Karpas-422 (cell line): ENCODE measurements at regions not wholly inside any gene's neighbourhood (a gene's known extent, or its start where the extent isn't known, plus 50 kb on each side); places are given as distances from the start of the nearest gene placed in this dataset.

Source experiments
- DNase-seq: peaks from one replicate; pipeline ENCODE4 v3.0.0-alpha.2; 2015
- H2AFZ ChIP-seq: fragments of 200-600 bp; sonication (generic); 2 replicates; pipeline ENCODE4 v1.6.1; 2014; ENCODE audit warnings: antibody characterized with exemption, low read length, mixed read lengths
- H3K27ac ChIP-seq: fragments of 200-600 bp; sonication (generic); 2 replicates; pipeline ENCODE4 v1.5.1; 2014; ENCODE audit warnings: mild to moderate bottlenecking, low read length, moderate library complexity
- H3K27me3 ChIP-seq: fragments of 200-600 bp; sonication (generic); 2 replicates; pipeline ENCODE4 v1.6.1; 2014; ENCODE audit warnings: low read length, mixed read lengths
- H3K36me3 ChIP-seq: fragments of 200-600 bp; sonication (generic); 2 replicates; pipeline ENCODE4 v1.6.1; 2014; ENCODE audit warnings: low read length, mixed read lengths; ENCODE audit not compliant: insufficient read depth
- H3K4me1 ChIP-seq: fragments of 200-600 bp; sonication (generic); 2 replicates; pipeline ENCODE4 v1.6.1; 2014; ENCODE audit warnings: mild to moderate bottlenecking, low read length, mixed read lengths
- H3K4me2 ChIP-seq: fragments of 200-600 bp; sonication (generic); 2 replicates; pipeline ENCODE4 v1.6.1; 2014; ENCODE audit warnings: low read length, low read depth, mild to moderate bottlenecking; ENCODE audit not compliant: poor library complexity, severe bottlenecking
- H3K4me3 ChIP-seq: fragments of 200-600 bp; sonication (generic); 2 replicates; pipeline ENCODE4 v1.5.1; 2014; ENCODE audit warnings: mild to moderate bottlenecking, antibody characterized with exemption, low read length, mixed read lengths
- H3K79me2 ChIP-seq: fragments of 200-600 bp; sonication (generic); 2 replicates; pipeline ENCODE4 v1.6.1; 2014; ENCODE audit warnings: mild to moderate bottlenecking, low read length, mixed read lengths
- H3K9ac ChIP-seq: fragments of 200-600 bp; sonication (generic); 2 replicates; pipeline ENCODE4 v1.6.0; 2014; ENCODE audit warnings: low read length
- H3K9me2 ChIP-seq: fragments of 200-600 bp; sonication (generic), shearing (Covaris generic); replicated peaks from 2 replicates; pipeline ENCODE4 v1.6.0; 2014; ENCODE audit warnings: mild to moderate bottlenecking, low read length, moderate library complexity; ENCODE audit not compliant: insufficient read depth
- H3K9me3 ChIP-seq: fragments of 300-700, 200-600 bp; sonication (generic); 2 replicates; pipeline ENCODE4 v1.6.1; 2014; ENCODE audit warnings: low read length, mixed read lengths
- H4K20me1 ChIP-seq: fragments of 200-600 bp; sonication (generic); 2 replicates; pipeline ENCODE4 v1.6.1; 2014; ENCODE audit warnings: mild to moderate bottlenecking, antibody characterized with exemption, low read length, low read depth; ENCODE audit not compliant: insufficient read depth

DNA sequence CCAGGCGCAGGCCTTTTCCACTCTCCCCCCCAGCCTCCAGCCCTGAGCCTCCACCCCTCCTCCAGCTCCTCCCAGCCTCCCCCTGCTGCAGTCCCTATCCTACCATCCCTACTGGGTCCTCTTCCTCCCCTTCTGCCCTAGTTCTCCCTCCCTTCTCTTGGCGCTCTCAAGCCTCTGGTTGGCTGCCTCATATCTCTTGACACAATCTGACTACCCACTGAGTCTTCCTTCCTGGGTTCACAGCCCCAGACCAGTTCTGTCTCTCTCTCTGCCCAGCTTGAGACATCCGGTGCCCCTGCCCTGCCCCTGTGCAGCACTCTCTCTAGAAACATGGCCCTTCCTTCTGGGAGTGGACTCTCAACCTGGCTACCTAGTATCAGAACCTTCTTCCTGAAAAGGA lies 76.2 kb downstream of the TSPAN17 start:
- no peak overlapping the region for H2AFZ ChIP-seq
- no peak overlapping the region for H3K4me2 ChIP-seq
- H3K27ac ChIP-seq: no peak overlapping the region
- H3K79me2 ChIP-seq: no peaks in the 10 kb centered on the region
- H3K9me3 ChIP-seq: no peaks in the 10 kb centered on the region
- H3K9ac ChIP-seq: no peak overlapping the region
- no peak for DNase-seq
- H3K27me3 ChIP-seq: no peaks in the 10 kb centered on the region
- no peaks in the 10 kb centered on the region for H3K4me1 ChIP-seq
- no peaks in the 10 kb centered on the region for H3K36me3 ChIP-seq
- no peaks in the 10 kb centered on the region for H3K9me2 ChIP-seq
- H4K20me1 ChIP-seq: no peaks in the 10 kb centered on the region; the same call in 1 of the 2 replicates
- no peak overlapping the region for H3K4me3 ChIP-seq

DNA sequence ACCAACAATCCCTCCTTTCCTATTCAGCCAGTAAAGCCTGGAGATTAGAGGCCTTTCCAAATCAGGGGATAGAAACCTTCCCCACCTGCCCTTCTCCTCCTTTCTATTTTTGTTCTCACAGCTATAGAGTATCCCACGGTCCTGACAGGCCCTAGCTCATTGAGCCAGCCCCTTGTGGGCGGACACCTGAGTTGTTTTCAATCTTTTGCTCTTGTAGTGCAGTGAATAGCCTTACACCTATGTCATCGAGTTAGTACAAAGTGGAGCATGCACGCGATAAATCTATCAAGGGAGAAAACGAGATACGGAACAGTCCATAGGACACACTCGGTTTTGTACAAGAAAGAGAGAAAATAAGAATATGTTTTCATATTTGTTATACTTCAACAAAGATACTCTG lies 77.2 kb downstream of the TSPAN17 start:
- H2AFZ ChIP-seq: no peak overlapping the region
- no peaks in the 10 kb centered on the region for H3K9me2 ChIP-seq
- H3K9me3 ChIP-seq: no peaks in the 10 kb centered on the region
- no peak overlapping the region for H3K4me2 ChIP-seq
- no peaks in the 10 kb centered on the region for H3K36me3 ChIP-seq
- DNase-seq: no peak
- no peak overlapping the region for H3K9ac ChIP-seq
- no peaks in the 10 kb centered on the region for H3K4me1 ChIP-seq
- H3K27ac ChIP-seq: no peak overlapping the region
- no peaks in the 10 kb centered on the region; the same call in 1 of the 2 replicates for H4K20me1 ChIP-seq
- H3K79me2 ChIP-seq: no peaks in the 10 kb centered on the region
- H3K27me3 ChIP-seq: no peaks in the 10 kb centered on the region
- no peak overlapping the region for H3K4me3 ChIP-seq

DNA sequence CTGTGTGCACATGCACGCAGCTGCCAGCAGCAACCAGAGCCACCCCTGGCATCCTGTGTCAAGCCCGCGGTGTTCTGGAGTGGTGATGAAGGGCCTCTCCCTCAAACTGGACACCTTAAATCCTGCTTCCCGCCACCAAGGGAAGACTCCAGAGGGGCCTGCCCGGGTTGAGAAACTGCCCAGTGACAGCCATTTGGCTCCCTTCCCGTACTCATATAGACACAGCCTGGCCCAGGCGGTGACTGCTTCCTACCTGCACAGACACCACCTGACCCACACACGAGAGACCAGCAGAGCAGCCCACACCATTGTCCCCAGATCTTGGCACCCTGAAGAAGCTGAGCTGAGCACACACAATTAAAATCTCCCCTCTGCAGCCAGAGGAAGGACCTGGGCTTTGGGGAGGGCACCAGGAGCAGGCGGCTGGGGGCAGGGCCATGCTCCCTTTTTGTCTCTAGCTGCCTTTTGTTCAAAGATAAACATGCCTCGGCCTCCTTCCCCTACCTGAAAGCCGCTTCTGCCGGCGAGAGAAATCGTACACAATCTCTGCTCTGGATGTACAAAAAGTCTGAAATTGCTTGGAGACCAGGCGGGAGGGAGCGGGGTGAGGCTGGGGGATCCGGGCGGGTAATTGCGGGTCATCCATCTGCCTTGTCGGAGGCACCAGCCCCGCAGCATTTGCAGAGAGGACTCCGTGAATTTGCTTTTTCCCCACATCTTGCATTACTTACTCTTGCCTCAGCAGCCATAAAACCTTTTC lies 78.4 kb downstream of the TSPAN17 start:
- no peaks in the 10 kb centered on the region for H3K4me1 ChIP-seq

DNA sequence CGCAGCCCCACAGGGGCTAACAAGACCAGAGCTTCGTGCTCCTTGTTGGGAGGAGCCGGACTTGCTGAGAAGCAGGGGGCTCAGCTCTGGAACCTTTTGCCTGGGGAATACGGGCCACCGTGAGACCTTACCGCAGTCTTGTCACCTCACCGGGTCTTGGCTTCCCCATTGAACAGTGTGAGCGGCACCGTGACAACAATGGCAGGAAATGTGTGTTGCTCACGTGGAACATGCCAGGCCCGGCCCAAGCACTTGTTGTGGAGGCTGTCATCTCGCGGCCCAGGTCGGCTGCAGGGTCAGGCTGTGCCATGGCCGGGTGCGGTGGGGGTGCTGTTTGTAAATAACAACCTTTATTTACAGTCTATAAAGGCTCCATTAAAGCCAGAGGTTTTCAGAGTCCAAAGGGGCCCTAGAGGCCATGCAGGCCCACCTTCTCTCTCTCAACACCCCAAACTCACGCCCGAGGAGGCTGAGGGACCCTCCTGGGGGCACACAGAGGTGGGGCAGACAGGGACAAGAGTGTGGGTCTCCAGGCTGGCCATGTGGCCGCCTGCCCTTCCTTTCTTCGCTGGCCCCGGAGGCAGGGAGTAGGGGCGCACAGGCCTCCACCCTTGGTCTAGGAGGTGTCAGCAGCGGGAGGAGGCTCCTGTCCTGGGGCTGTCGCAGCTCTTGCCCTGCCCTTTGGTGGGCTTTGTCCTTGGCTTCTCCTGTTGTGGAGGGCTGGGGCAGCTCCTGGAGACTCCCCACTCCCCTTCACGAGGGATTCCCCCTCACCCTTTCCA lies 79.7 kb downstream of the TSPAN17 start:
- no peak overlapping the region for H3K9ac ChIP-seq
- DNase-seq: no peak
- no peaks in the 10 kb centered on the region for H3K79me2 ChIP-seq
- H3K36me3 ChIP-seq: no peaks in the 10 kb centered on the region
- no peaks in the 10 kb centered on the region for H3K9me3 ChIP-seq
- H3K4me1 ChIP-seq: no peaks in the 10 kb centered on the region
- no peak overlapping the region for H3K4me3 ChIP-seq
- no peaks in the 10 kb centered on the region for H3K27me3 ChIP-seq
- no peak overlapping the region for H2AFZ ChIP-seq
- no peaks in the 10 kb centered on the region for H3K9me2 ChIP-seq
- no peak overlapping the region for H3K27ac ChIP-seq
- H3K4me2 ChIP-seq: no peak overlapping the region
- no peaks in the 10 kb centered on the region; the same call in 1 of the 2 replicates for H4K20me1 ChIP-seq

More for the DNA sequence above, 78.4 kb downstream of the TSPAN17 start:
- H4K20me1 ChIP-seq: no peaks in the 10 kb centered on the region; the same call in 1 of the 2 replicates
- H3K36me3 ChIP-seq: no peaks in the 10 kb centered on the region
- no peaks in the 10 kb centered on the region for H3K79me2 ChIP-seq
- no peaks in the 10 kb centered on the region for H3K9me2 ChIP-seq
- H3K9me3 ChIP-seq: no peaks in the 10 kb centered on the region
- H3K4me2 ChIP-seq: no peak overlapping the region
- H3K27ac ChIP-seq: no peak overlapping the region
- no peak overlapping the region for H3K4me3 ChIP-seq
- no peak overlapping the region for H3K9ac ChIP-seq
- H2AFZ ChIP-seq: no peak overlapping the region
- no peak for DNase-seq
- no peaks in the 10 kb centered on the region for H3K27me3 ChIP-seq

DNA sequence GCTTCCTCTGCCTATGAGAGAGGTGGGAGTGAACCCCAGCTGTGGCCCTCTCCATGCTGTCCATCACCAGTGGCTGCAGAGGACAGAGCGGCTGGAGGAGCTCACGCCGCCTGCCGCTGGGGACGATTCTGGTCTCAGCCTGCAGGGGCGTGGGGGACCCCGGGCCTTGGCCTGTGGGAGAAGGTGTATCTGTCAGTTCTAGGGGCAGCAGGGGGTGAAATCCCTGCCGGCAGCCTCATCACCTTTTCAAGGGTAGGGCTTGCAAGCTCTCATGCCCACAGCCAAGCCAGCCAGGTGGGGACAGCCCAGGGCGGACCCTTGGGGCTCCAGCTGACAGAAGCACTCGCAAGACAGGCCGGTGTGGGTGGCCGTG lies 80.2 kb downstream of the TSPAN17 start:
- Histone ChIP-seq H2AFZ (no peak overlapping the region), H3K4me1 (no peaks in the 10 kb centered on the region), H3K9ac (no peak overlapping the region), H3K27me3 (no peaks in the 10 kb centered on the region), H3K9me3 (no peaks in the 10 kb centered on the region), H3K27ac (no peak overlapping the region), H3K36me3 (no peaks in the 10 kb centered on the region), H3K79me2 (no peaks in the 10 kb centered on the region), H3K9me2 (no peaks in the 10 kb centered on the region), H3K4me2 (no peak overlapping the region), H3K4me3 (no peak overlapping the region), H4K20me1 (no peaks in the 10 kb centered on the region; the same call in 1 of the 2 replicates)
- DNase-seq: no peak

DNA sequence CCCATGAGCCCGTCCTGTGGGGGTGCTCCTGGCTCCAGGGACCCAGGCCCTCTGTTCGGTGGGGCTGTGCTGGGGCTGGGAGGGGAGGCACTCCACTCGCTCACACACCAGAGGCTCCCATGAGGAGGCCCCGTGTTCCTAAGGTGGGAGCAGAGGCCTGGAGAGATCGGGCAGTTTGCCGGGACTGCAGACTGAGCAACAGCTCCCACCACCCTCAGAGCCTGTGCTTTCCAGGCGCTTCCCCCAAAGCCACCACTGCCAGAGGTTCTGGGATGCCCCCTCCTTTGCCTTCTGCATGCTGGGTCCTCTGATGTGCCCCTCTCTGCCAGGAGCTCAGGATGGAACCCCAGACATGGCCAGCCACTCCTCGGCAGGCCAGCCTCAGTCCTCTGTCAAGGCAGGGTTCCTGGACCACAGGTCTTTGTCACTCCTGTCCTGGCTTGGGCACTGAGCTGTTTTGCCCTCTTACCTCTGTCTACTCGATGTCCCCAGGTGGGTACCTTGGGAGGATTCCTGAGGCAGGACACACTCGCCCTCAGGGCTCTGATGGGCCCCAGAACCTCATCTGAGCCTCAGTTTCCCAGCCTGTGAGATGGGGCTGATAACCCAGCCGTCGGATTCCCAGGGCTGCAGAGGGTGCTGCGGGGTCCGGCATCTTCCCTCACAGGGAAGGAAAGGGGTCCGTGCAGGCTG lies 80.8 kb downstream of the TSPAN17 start:
- Histone ChIP-seq H3K27me3 (no peaks in the 10 kb centered on the region), H3K9ac (no peak overlapping the region), H3K4me3 (no peak overlapping the region), H2AFZ (no peak overlapping the region), H4K20me1 (no peaks in the 10 kb centered on the region; the same call in 1 of the 2 replicates), H3K4me1 (no peaks in the 10 kb centered on the region), H3K36me3 (no peaks in the 10 kb centered on the region), H3K4me2 (no peak overlapping the region), H3K27ac (no peak overlapping the region), H3K79me2 (no peaks in the 10 kb centered on the region), H3K9me3 (no peaks in the 10 kb centered on the region), H3K9me2 (no peaks in the 10 kb centered on the region)
- DNase-seq: no peak

DNA sequence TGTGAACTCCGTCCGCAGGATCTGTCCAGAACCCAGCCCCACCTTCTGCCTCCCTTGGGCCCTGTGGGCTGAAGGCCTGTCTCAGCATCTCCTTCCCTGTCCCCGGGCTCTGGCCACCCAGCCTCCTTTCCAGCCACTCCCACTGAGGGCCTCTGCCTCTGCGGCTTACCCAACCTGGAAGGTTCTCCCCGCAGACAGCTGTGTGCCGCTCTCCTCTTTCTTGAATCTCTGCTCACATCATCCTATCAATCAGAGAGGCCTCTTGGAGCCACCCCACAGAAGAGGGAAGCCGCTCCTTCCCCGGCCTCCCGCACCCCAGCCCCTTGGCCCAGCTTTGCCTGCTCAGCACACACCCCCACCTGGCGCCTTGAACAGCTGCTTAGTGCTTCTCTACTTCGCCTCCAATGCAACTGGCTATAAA lies 81.5 kb upstream of the UNC5A start:
- Histone ChIP-seq H3K4me3 (no peak overlapping the region), H2AFZ (no peak overlapping the region), H3K4me1 (no peaks in the 10 kb centered on the region)

More for the DNA sequence above, 81.5 kb upstream of the UNC5A start:
- Histone ChIP-seq H3K79me2 (no peaks in the 10 kb centered on the region), H4K20me1 (no peaks in the 10 kb centered on the region; the same call in 1 of the 2 replicates), H3K9ac (no peak overlapping the region), H3K27me3 (no peaks in the 10 kb centered on the region), H3K27ac (no peak overlapping the region), H3K4me2 (no peak overlapping the region), H3K36me3 (no peaks in the 10 kb centered on the region), H3K9me3 (no peaks in the 10 kb centered on the region), H3K9me2 (no peaks in the 10 kb centered on the region)
- no peak for DNase-seq
